ENCODE measurements at regions not wholly inside any gene's neighbourhood (a gene's known extent, or its start where the extent isn't known, plus 50 kb on each side); places are given as distances from the start of the nearest gene placed in this dataset.

GRCh38 chr1:5670590-5671350 lies 321.5 kb downstream of the NPHP4 start:
- TF ChIP-seq CTCF (conservative IDR thresholded peaks at IDR 0.05 in 1 of 2, IDR thresholded peaks at IDR 0.05 in 1 of 2; ENCODE audit: low read depth in 1 of 2, low read length in 2 of 2) (no peak), EZH2 (IDR thresholded peaks at IDR 0.05; ENCODE audit: low read length, missing control alignments) (no peak)

All from fibroblast of lung (primary cell).